PC-3 (cell line): ENCODE measurements at regions not wholly inside any gene's neighbourhood (a gene's known extent, or its start where the extent isn't known, plus 50 kb on each side); places are given as distances from the start of the nearest gene placed in this dataset.

Source experiments
- EZH2 ChIP-seq: fragments of 300-600 bp; sonication (generic); IDR thresholded peaks from one replicate; pipeline ENCODE4 v1.6.1; 2017; ENCODE audit warnings: antibody characterized with exemption, mild to moderate bottlenecking, low read length; ENCODE audit not compliant: unreplicated experiment
- TF ChIP-seq, protein P1 (sequence below): fragments of 300-600 bp; sonication (generic); conservative IDR thresholded peaks from 2 replicates; pipeline ENCODE4 v1.5.1; 2017; ENCODE audit warnings: antibody characterized with exemption, low read depth, mild to moderate bottlenecking, low read length

DNA sequence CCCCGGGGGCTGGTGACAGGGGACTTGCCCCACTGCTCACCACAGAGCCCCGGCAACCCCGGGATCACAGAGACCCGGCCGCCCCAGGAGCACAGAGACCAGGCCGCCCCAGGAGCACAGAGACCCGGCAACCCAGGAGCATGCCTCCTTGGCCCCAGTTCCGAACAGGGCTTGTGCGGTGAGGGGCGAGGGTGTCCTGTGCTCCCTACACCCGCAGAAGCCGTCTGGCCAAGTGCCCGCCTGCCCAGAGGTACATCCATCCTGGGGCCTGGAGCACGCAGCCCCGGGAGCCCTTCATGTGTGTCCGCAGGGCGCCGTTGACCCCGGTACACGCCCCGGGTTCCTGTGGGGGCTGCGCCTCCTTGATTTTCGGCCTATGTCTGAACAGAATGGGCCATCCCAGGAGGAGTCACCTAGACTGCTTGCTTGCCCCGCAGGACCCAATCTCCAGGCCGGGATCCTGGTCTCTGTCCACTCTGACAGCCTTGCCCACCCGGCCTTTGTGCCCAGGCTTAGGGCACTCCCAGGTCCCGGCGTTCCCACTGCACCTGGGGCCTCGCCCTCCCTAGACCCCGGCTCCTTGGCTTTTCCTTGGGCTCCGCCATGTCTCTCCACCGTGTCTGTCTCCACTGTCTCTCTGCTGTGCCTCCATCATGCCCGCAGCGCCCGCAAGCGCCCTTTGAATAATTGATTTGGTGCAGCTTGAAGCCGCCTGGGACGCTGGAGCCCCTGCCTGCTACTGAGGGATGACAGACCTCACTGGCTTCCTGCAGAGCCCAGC, 219.8 kb downstream of the ERMARD start:
- TF ChIP-seq, protein P1, sequence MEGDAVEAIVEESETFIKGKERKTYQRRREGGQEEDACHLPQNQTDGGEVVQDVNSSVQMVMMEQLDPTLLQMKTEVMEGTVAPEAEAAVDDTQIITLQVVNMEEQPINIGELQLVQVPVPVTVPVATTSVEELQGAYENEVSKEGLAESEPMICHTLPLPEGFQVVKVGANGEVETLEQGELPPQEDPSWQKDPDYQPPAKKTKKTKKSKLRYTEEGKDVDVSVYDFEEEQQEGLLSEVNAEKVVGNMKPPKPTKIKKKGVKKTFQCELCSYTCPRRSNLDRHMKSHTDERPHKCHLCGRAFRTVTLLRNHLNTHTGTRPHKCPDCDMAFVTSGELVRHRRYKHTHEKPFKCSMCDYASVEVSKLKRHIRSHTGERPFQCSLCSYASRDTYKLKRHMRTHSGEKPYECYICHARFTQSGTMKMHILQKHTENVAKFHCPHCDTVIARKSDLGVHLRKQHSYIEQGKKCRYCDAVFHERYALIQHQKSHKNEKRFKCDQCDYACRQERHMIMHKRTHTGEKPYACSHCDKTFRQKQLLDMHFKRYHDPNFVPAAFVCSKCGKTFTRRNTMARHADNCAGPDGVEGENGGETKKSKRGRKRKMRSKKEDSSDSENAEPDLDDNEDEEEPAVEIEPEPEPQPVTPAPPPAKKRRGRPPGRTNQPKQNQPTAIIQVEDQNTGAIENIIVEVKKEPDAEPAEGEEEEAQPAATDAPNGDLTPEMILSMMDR: no peak
- no peak for TF ChIP-seq EZH2
